GM12865 (cell line): ENCODE measurements at regions not wholly inside any gene's neighbourhood (a gene's known extent, or its start where the extent isn't known, plus 50 kb on each side); places are given as distances from the start of the nearest gene placed in this dataset.

Source experiments
- DNase-seq: peaks from one replicate; pipeline ENCODE4 v3.0.0; 2010; ENCODE audit warnings: low read depth
- H3K4me3 ChIP-seq: 2 replicates; pipeline ENCODE4 v1.5.1; 2011; ENCODE audit warnings: mild to moderate bottlenecking, low read depth, low read length, control low read depth
- CTCF ChIP-seq: IDR thresholded peaks from 2 replicates; pipeline ENCODE4 v1.5.1; 2011; ENCODE audit warnings: low read length, control low read depth, low read depth, inconsistent platforms; ENCODE audit not compliant: insufficient read depth; ENCODE audit errors: missing control alignments

- no peak for TF ChIP-seq CTCF
- H3K4me3 ChIP-seq = no peak overlapping the region
- DNase-seq = no peak
These were observed 129.1 kb upstream of the FSTL4 start for GRCh38 chr5:133741396-133741795.

- no peak for TF ChIP-seq CTCF
- no peak for DNase-seq
These were observed 126.9 kb upstream of the FSTL4 start for GRCh38 chr5:133739181-133739780.

GRCh38 chr5:133738271-133738670, 125.9 kb upstream of the FSTL4 start:
- H3K4me3 ChIP-seq = no peak overlapping the region
- TF ChIP-seq CTCF = no peak
- no peak for DNase-seq

More at GRCh38 chr5:133739181-133739780, 126.9 kb upstream of the FSTL4 start:
- no peak overlapping the region for H3K4me3 ChIP-seq

GRCh38 chr5:133736512-133736911, 124.2 kb upstream of the FSTL4 start:
- H3K4me3 ChIP-seq = no peak overlapping the region
- no peak for DNase-seq
- TF ChIP-seq CTCF = no peak

- TF ChIP-seq CTCF = no peak
- no peak for DNase-seq
- no peak overlapping the region for H3K4me3 ChIP-seq
These were observed 123.0 kb upstream of the FSTL4 start for GRCh38 chr5:133735346-133735745.

GRCh38 chr5:133734916-133735315, 122.6 kb upstream of the FSTL4 start:
- no peak overlapping the region for H3K4me3 ChIP-seq
- peak; percentile 24 for DNase-seq
- TF ChIP-seq CTCF = no peak

- no peak for DNase-seq
- TF ChIP-seq CTCF = no peak
- H3K4me3 ChIP-seq = no peak overlapping the region
These were observed 120.2 kb upstream of the FSTL4 start for GRCh38 chr5:133732536-133732935.
